ENCODE measurements at regions not wholly inside any gene's neighbourhood (a gene's known extent, or its start where the extent isn't known, plus 50 kb on each side); places are given as distances from the start of the nearest gene placed in this dataset.

DNA sequence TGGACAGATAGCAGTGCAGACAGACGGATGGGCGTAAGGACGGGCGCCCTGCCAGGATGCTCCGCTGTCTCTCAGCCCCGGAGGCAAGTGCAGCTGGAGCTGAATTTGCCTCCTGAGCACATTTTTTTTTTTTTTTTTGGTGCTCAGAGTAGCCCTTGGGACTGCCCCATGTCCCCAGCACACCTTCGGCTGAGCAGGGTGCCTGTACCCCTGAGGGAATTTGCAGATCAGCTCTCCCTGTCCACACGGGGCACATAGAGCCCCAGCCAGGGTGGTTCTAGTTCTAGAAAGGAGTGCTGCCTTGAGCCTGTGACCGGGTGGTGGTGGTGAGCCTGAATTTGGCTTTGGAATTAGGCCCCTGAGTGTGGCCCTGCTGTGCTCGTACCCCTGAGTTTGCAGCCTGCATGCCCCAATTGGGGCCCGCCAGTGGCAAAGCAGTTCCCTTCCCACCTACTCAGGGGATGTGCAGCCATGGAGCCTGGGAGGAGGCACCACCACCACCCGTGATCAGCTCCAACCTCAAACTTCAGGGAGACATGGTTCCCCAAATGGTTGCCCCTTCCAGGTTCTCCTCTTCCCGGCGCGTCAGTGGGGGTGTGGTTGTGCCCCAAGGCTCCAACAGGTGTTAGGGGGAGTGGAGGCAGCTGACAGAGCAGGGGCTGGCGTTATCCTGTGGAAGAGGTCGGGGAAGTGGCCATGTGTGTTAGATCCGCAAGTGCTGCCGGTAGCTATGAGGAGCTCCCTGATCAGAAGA is 1232.7 kb downstream of the BRD1 start:
- in situ Hi-C loops (cut with HindIII; ENCODE audit: low pct_unique_long_range_greater_than_20kb, low sequenced_read_pairs) = no loop called here
- no peak for DNase-seq (ENCODE audit: low read depth in 1 of 2, low spot score in 1 of 2)
- no peak for TF ChIP-seq JUND (IDR thresholded peaks at IDR 0.05; ENCODE audit: low read depth)

GRCh38 chr22:48594016-48594756 is 1233.5 kb downstream of the BRD1 start:
- in situ Hi-C loops (cut with HindIII; ENCODE audit: low pct_unique_long_range_greater_than_20kb, low sequenced_read_pairs) = no loop called here
- no peak for TF ChIP-seq JUND (IDR thresholded peaks at IDR 0.05; ENCODE audit: low read depth)
- DNase-seq (ENCODE audit: low read depth in 1 of 2, low spot score in 1 of 2) = no peak

- in situ Hi-C loops (cut with HindIII; ENCODE audit: low pct_unique_long_range_greater_than_20kb, low sequenced_read_pairs) = no loop called here
- DNase-seq (ENCODE audit: low read depth in 1 of 2, low spot score in 1 of 2) = no peak
- no peak for TF ChIP-seq JUND (IDR thresholded peaks at IDR 0.05; ENCODE audit: low read depth)
These were observed 1234.1 kb downstream of the BRD1 start for GRCh38 chr22:48593551-48593950.

- DNase-seq (ENCODE audit: low read depth in 1 of 2, low spot score in 1 of 2) = no peak
- TF ChIP-seq JUND (IDR thresholded peaks at IDR 0.05; ENCODE audit: low read depth) = no peak
- in situ Hi-C loops (cut with HindIII; ENCODE audit: low pct_unique_long_range_greater_than_20kb, low sequenced_read_pairs) = no loop called here
These were observed 1234.7 kb downstream of the BRD1 start for GRCh38 chr22:48592931-48593330.

DNA sequence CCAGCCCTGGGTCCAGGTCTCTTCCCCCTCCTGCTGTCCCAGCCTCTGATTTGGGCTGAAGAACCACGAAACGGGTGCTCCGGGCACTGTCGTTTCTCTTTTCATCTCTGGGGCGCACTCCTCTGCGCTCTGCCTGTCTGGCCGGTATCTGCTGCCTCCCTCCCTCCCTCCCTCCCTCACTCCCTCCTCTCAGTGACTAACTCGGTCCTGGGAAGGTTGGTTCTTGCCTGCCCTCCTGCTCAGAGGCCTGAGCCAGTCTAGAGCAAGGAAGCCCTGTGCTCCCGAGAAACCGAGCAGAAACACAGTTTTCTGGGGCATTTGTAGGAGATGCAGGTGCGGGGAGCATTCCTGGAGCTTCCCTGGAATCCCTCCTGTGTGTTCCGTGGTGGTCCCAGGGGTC is 1235.2 kb downstream of the BRD1 start:
- no peak for DNase-seq (ENCODE audit: low read depth in 1 of 2, low spot score in 1 of 2)
- TF ChIP-seq JUND (IDR thresholded peaks at IDR 0.05; ENCODE audit: low read depth) = no peak
- in situ Hi-C loops (cut with HindIII; ENCODE audit: low pct_unique_long_range_greater_than_20kb, low sequenced_read_pairs) = no loop called here

GRCh38 chr22:48592066-48592345 is 1235.7 kb downstream of the BRD1 start:
- DNase-seq (ENCODE audit: low read depth in 1 of 2, low spot score in 1 of 2) = no peak
- TF ChIP-seq JUND (IDR thresholded peaks at IDR 0.05; ENCODE audit: low read depth) = no peak
- in situ Hi-C loops (cut with HindIII; ENCODE audit: low pct_unique_long_range_greater_than_20kb, low sequenced_read_pairs) = no loop called here

- no peak for DNase-seq (ENCODE audit: low read depth in 1 of 2, low spot score in 1 of 2)
- in situ Hi-C loops (cut with HindIII; ENCODE audit: low pct_unique_long_range_greater_than_20kb, low sequenced_read_pairs) = no loop called here
- no peak for TF ChIP-seq JUND (IDR thresholded peaks at IDR 0.05; ENCODE audit: low read depth)
These were observed 1236.2 kb downstream of the BRD1 start for GRCh38 chr22:48591286-48592065.

- in situ Hi-C loops (cut with HindIII; ENCODE audit: low pct_unique_long_range_greater_than_20kb, low sequenced_read_pairs) = no loop called here
- no peak for TF ChIP-seq JUND (IDR thresholded peaks at IDR 0.05; ENCODE audit: low read depth)
These were observed 1237.8 kb downstream of the BRD1 start for GRCh38 chr22:48589901-48590300.

GRCh38 chr22:48588878-48589450 is 1238.7 kb downstream of the BRD1 start:
- in situ Hi-C loops (cut with HindIII; ENCODE audit: low pct_unique_long_range_greater_than_20kb, low sequenced_read_pairs) = no loop called here
- TF ChIP-seq JUND (IDR thresholded peaks at IDR 0.05; ENCODE audit: low read depth) = no peak
- DNase-seq (ENCODE audit: low read depth in 1 of 2, low spot score in 1 of 2) = no peak

More at GRCh38 chr22:48589901-48590300, 1237.8 kb downstream of the BRD1 start:
- no peak for DNase-seq (ENCODE audit: low read depth in 1 of 2, low spot score in 1 of 2)

GRCh38 chr22:48588151-48588877 is 1239.4 kb downstream of the BRD1 start:
- in situ Hi-C loops (cut with HindIII; ENCODE audit: low pct_unique_long_range_greater_than_20kb, low sequenced_read_pairs) = no loop called here
- DNase-seq (ENCODE audit: low read depth in 1 of 2, low spot score in 1 of 2) = no peak
- no peak for TF ChIP-seq JUND (IDR thresholded peaks at IDR 0.05; ENCODE audit: low read depth)

- in situ Hi-C loops (cut with HindIII; ENCODE audit: low pct_unique_long_range_greater_than_20kb, low sequenced_read_pairs) = no loop called here
- no peak for DNase-seq (ENCODE audit: low read depth in 1 of 2, low spot score in 1 of 2)
- TF ChIP-seq JUND (IDR thresholded peaks at IDR 0.05; ENCODE audit: low read depth) = no peak
These were observed 1240.3 kb downstream of the BRD1 start for GRCh38 chr22:48587236-48587865.

DNA sequence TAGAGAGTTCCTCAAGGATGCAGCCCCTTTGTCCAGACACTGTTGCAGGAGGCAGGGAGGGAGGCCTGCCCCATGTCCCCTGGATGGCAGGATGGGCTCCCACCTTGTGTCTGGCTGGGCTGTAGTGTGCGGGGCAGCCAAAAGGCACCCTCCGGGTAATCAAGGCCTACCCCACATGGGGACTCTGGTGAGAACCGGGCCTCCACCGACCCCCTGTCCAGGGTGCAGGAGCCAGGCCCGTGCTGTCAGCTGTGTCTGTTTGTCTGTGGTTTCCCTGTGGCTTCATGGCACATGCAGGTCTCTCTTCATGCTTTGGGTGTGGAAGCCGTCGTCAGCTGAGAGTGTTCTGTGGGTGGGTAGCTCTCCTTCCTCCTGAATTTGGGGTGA is 1240.9 kb downstream of the BRD1 start:
- in situ Hi-C loops (cut with HindIII; ENCODE audit: low pct_unique_long_range_greater_than_20kb, low sequenced_read_pairs) = no loop called here
- DNase-seq (ENCODE audit: low read depth in 1 of 2, low spot score in 1 of 2) = no peak
- no peak for TF ChIP-seq JUND (IDR thresholded peaks at IDR 0.05; ENCODE audit: low read depth)
